Jurkat, Clone E6-1 (cell line): ENCODE measurements at regions not wholly inside any gene's neighbourhood (a gene's known extent, or its start where the extent isn't known, plus 50 kb on each side); places are given as distances from the start of the nearest gene placed in this dataset.
A peak's percentile ranks its signal among the peaks of the same experiment; 100 is the strongest.

Experiments used
- DNase-seq: peaks from one replicate; pipeline ENCODE4 v3.0.0-alpha.2; 2011; ENCODE audit warnings: low read depth, low spot score
- H3K4me3 ChIP-seq: 2 replicates; pipeline ENCODE4 v1.5.1; 2011; ENCODE audit warnings: mild to moderate bottlenecking, low read length, control low read depth, moderate library complexity

DNA sequence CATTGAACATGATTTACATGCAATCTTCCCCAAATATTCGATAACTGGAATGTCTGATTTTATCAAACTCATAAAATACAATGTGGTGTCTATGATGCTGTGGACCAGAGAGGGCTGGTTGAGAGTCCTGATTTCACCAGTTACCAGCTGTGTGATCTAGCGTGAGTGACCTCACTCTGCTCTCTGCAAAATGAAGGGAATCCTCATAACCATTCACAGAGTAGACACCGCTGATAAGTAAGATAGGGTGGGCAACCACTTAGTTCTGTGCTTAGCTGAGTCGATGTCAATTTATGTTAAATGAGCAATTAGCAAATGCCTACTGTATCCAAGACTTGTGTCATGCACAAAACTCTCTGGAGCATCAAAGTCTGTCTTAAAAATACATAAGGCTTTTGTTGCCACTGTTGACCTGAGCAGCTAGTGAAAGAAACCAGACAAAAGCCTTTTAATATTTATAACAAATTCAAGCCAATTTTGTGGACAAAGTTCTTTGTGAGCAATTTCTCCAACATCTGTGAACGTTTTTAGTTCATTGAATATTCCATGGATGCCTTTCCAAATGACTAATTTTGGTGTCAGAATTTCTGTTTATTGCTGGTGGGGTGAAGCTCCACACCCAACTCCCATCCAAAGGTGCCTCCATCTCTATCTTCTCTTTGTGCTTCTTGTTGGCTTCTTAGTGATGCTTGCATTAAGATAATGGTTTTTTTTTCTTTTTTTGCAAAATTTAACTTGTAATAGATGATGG is 314.2 kb downstream of the ADRA2A start:
- no peak overlapping the region for H3K4me3 ChIP-seq
- DNase-seq = no peak

DNA sequence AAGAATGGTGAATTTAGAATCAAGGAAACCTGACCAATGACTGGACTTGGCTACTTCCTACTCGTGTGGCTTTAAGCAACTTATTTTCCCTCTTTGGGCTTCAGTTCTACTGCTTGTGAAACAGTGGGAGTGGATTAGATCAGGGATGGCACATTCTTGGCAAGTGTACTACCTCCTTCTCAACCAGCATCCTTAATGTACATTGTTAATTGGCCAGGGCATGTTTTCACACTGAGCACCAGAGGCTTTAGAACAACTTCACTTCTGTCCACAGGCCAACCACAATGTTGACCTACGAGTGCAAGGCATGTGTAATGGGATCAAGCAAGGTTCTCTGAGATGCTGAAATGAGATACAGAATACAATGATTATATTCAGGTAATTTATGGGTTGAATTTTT is 315.3 kb downstream of the ADRA2A start:
- H3K4me3 ChIP-seq = no peak overlapping the region
- no peak for DNase-seq

DNA sequence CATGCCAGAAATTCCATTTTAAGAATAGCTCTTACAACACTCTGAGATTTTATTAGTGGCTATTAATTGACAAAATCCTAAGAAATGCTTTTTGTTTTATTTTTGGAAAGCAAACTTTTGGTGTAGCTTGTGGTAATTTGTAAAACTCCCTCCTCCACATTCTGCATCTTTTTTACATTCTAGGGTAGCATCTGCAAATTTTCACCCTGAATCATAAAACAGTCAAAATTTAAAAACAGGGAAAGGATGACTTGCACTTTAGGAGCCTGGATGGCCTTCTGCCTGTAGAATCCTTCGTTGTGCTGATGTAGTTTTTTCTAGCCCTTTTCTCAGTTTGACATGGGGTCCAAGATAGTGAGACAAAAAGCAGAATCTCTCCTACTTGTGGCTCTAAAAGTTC is 316.1 kb downstream of the ADRA2A start:
- DNase-seq = no peak
- H3K4me3 ChIP-seq = no peak overlapping the region

DNA sequence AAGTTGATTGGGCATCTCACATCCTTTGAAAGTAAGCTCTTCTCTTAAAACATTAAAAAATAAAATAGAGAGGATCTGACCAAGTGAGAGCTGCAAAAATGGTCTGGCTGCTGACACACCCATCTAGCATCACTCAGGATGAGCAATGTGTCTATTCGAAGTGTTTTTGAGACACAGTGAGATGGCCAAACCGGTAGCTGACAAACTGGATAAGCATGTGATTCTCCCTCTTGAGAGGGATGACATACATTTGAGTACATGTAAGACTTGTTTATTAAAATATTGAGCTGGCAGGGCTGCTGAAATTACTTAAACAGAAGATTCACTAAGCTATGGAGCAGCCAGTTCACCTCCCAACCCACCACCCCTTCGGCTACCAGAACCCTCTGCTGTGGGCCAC is 333.9 kb downstream of the ADRA2A start:
- H3K4me3 ChIP-seq = no peak overlapping the region
- no peak for DNase-seq

DNA sequence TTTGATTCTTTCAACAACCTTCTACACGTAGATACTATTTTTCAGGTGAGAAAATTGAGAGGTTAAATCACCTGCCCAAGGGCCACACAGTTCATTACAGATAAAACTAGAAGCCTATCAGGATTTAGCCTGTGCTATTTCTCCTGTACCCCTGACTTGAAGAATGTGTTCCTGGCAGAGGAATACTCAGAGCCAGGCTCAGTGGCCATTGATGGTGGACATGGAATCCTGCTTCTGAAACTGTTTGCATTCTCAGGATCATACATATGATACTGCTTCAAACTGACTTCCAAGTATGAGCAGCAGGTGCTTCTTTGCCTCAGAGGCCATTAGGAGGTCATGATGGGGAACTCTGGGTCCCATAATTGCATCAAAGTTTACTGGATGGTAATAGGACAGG is 348.6 kb downstream of the ADRA2A start:
- DNase-seq = no peak
- no peak overlapping the region for H3K4me3 ChIP-seq

DNA sequence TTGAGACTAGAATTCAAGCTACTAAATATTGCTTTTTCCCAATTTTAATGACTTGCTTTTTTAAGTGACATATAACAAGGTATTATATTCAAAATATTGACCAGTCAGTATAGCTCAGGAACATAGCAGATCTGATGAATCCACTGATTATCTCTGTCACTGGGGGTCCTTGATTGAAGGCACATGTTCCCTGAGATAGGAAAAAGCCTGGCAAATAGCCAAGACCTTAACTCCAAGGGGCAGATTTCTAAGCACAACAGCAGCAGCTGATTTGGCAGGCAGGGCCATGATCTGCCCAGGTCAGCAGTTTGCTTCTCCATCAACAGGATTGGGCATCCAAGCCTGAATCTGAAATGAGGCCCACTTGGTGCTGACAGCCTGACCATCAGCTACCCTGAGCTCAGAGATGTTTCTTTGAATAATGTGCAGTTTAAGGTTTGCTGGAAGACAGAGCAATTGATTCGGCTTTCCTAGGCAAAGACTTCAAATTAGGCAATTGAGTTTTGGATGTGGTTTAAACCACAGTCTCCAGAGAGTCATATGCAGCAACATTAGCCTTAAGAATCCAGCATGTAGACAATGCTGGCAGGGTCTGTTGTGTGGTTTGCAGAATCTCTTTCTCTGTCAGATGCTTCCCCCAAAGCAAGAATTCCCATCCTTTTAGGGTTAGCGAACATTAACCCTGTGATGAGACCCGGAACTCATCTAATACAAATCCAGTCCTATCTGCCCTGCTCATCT is 352.6 kb downstream of the ADRA2A start:
- peak; percentile 2 for DNase-seq
- H3K4me3 ChIP-seq = no peak overlapping the region

DNA sequence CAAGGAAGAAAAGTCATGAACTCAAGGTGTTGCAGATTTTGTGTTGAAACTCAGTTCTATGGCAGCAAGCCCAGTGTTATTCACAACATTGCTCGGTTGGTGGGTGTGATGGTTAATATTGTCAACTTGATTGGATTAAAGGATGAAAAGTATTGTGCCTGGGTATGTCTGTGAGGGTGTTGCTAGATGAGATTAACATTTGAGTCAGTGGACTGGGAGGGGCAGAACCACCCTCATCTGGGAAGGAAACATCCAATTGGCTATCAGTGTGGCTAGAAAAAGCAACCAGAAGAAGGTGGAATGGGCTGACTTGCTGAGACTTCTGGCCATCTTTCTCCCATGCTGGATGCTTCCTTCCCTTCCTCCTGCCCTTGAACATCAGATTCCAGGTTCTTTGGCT is 353.2 kb downstream of the ADRA2A start:
- H3K4me3 ChIP-seq = no peak overlapping the region
- DNase-seq = no peak

DNA sequence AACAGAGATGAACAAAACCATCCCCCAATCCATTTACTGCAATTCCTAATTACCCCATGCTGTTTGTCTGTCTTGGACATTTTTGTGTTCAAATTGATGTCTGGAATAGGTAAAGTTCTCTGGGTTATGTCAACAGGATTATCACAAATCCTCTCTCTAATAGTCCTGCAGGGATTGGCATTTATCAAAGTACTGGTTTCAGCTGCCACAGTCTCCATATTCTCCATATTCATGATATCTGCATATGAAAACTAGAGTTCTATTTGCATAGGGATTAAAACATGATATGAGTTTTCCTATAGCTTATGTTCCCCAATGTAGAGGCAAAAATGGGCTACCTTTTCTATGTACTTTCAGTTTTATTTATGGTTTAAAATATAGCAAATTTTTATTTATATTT is 355.8 kb downstream of the ADRA2A start:
- no peak overlapping the region for H3K4me3 ChIP-seq
- DNase-seq = no peak

DNA sequence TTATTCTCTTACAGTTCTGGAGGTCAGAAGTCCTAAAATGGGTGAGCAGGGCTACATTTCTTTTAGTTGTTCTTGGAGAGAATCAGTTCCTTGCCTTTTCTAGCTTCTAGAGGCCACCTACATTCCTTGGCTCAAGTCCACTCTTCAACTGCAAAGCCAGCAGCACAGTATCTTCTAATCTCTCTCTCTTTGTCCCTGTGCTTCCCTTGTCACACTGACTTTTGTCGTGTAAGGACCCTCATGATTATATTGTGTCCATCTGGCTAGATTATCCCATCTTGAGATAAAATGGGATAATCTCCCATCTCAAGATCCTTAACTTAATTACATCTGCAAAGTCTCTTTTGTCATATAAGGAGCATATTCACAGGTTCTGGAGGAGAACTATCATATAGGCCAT is 359.0 kb downstream of the ADRA2A start:
- H3K4me3 ChIP-seq = no peak overlapping the region
- no peak for DNase-seq

DNA sequence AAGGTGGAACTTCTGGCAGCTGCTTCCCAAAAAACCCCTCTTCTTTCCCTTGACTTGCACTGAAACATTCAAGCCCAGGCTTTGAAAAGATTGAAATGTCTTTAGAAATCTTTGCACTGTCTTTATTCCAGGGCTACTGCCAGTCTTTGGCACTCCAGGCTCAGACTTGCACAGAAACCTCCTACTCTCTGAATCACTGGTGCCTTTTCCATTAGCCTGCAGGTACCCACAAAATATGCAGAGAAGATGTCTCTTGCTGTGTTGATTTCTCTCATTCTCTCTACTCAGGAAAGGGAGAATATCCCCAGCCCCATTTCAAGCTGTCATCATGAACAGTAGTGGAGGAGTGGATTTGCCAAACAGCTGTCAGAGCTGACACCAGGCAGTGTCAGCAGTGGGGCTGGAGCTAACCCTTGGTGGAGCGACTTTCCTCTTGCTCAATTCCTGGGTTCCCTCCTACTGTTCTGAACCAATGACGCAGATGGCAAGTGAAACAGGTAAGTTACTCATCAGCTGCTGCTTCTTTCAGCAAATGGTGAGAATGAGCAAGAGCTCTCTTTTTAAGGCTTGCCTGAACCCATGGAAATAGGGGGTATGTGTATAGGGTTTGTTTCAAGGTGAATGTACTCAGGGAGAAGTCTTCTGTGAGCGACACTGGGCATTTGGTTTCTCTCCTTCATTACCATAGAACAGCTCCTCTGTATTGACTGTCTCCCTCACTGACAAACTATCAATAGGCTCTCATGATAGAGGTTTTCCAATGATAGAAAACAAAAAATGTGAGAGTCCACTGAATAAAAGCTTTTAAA is 362.4 kb downstream of the ADRA2A start:
- no peak for DNase-seq
- H3K4me3 ChIP-seq = no peak overlapping the region

DNA sequence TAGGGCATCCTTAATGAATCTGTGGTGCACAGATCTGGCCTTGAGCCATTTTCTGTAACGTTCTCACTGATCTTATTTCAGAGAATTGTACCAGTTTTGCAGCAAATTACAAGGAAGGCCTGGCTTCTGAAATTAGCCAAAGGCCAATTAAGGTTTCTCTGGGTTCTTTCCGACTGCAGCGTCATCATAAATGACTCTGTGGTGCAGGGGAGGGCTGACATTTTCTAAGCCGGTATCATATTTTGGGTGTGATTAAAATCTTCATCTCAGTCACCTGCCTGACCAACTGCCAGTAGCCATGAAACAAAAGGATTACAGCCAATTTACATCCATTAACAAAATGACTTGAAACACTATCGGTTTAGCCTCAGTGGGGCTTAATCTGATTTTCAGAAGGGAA is 363.7 kb downstream of the ADRA2A start:
- no peak overlapping the region for H3K4me3 ChIP-seq
- DNase-seq = no peak

DNA sequence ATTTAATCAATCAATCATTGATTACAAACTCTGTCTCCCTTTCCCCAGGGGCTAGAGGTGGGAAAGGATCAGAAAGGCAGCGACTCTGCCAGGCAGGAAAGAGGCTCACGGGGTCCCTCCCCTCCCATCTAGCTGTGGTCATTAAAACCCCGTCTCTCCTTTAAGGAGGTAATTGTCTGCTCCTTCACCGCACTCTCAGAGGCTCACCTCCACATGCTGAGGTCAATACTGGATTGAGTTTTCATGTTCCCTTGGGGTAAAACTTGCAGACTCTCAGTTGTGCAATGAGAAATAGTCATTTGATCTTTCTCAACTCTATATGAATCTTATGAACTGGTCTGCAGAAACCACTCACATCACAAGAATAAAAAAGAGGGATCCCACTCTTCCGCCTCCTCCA is 368.8 kb downstream of the ADRA2A start:
- no peak for DNase-seq
- H3K4me3 ChIP-seq = no peak overlapping the region

DNA sequence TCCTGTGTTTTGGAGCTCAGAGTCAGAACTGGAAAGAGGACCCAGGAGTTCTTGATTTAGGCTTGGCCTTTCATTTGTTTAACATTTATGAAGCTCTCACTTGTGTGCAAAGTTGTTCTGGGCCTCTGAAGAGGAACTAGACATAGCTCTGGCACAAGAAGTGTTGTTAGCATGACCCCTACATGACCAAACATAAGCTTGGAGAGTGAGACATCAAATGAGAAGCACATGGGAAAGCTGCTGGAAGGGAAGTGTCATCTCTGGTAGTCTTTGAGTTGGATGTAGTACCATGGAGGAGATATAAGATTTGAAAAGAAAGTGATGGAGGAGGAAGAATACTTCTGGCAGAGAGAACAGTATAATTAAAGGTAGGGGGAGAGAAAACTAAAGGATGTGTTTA is 370.1 kb downstream of the ADRA2A start:
- no peak overlapping the region for H3K4me3 ChIP-seq
- no peak for DNase-seq

DNA sequence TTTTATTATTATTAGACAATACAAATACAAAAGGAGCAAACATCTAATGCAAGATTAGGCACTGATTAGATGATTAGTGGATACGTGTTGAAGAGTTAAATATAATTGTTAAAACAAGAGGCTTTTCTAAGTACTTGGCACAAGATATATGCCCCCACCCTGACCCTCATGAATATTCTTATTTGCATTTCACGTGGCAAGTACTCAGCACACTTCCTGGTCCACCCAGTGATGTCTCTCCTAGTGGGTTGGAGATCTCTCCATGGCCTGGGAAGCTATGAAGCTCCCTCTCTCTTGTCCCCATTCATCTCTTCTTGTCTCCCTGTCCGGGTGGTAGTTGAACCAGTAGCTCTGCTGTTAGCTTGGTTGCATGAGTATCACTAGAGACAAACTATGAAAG is 375.3 kb downstream of the ADRA2A start:
- no peak overlapping the region for H3K4me3 ChIP-seq
- DNase-seq = no peak

DNA sequence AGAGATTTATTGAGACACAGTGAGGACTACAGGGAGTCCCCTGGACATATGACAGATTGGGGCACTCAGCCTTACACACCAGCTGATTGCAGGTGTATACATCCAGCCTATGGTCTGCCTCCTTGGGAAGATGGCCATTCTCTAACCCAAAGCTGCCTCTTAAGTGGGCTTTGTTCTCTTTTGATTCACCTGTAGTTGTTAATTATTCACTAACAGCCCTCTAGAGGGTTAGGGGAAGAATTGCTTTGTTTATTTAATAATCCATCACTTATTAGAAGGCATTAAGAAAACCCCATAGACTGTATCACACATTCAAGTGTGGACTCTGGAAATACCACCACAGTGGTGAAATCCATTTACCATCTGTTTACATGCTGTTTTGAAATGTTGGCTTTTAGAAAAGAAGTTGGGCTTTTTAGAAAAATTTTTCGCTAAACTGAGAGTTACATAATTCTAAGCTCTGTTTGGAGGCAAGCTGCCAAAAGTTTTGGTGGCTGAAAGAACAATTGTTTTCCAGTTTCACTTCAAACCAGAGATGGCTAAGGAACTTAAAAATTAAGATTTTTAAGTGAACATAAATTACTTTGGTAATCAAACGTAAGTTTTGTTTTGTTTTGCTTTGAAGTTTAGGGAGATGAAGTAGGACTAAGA is 379.1 kb downstream of the ADRA2A start:
- no peak for DNase-seq
- H3K4me3 ChIP-seq = no peak overlapping the region

DNA sequence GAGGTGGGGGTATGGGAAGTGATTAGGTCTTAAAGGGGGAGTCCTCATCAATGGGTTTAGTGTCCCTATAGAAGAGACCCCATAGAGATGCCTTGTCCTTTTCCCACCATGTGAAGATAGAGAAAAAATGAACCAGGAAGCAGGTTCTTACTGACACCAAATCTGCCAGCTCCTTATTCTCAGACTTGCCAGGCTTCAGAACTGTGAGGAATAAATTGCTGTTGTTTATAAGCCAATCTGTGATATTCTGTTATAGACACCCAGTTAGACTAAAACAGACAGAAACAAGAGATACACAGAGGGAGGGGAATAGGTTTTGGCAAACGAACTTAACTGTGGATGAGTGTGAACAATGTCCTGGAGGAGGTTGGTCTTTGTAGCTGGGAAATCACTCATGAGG is 381.4 kb downstream of the ADRA2A start:
- no peak overlapping the region for H3K4me3 ChIP-seq

DNA sequence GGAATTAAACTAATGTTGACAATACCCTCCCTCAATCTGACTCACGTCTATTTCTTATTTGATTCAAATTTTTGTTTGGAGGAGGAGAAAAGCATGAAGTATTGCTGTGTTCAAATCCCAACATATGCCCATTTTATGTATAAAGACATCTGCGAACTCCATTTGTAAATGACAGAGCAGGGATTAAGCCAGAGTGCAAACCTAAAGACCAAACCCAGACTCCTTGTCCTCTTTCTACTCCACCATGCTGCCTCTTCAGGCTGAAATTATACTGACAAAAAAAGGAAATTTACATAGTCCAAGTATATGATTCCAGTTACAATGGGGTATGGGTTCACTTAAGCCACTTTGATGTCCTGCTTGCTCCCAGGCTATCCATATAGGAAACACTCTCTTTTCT is 383.1 kb downstream of the ADRA2A start:
- DNase-seq = no peak
- no peak overlapping the region for H3K4me3 ChIP-seq

More for the DNA sequence above, 381.4 kb downstream of the ADRA2A start:
- DNase-seq = no peak

DNA sequence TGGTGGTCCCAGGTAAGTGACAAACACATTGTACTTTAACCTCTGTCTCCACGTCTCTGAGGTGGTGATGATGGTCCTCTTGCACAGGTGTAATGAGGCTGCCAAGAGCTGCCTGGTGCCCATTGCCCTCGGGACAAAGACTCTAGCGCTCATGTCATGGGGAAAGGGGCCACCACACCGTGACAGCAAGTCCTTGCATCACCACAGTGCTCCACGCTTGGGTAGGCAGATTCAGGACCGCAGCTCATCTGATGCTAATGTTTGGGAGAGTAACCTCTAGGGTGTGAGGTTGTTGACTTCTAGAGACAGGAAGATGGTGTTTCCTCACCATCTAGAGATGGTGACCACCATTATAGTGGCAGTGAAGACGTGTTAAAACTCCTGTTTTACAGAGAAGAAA is 395.6 kb downstream of the ADRA2A start:
- H3K4me3 ChIP-seq = no peak overlapping the region
- no peak for DNase-seq

DNA sequence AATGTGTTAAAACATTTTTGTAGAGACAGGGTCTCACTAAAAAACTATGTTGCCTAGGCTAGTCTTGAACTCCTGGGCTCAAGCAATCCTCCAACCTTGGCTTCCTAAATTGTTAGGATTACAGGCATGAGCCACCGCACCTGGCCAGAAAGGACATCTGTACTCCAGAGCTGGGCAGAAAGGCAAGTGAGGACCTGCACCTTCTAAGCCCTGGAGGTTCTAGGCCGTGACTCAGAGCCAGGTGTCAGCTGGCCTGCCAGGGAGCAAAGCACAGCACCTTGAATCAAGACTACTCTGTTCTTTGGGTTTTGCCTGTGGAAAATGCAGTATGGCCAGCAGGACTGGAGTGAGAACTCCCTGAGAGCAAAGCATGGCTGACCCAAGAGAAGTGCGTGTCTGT is 396.5 kb downstream of the ADRA2A start:
- DNase-seq = no peak

DNA sequence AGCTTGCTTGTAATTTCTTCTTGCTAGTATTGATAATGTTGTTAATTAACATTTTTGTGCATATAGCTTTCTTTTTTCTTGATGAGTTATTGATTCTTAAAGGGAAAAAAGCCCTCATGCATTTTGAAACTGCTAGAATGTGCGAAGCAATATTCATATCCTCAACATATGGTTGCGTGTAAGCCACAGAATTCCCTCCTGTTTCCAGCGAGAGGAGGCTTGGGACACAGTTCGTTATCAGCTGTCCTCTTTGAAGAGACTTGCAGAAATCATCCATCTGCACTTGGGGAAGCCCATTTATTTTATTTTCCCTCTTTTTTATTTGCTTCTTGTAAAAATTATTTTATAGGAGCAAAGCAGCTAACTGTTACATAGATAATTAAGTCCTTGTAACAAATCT is 398.0 kb downstream of the ADRA2A start:
- no peak for DNase-seq

More for the DNA sequence above, 396.5 kb downstream of the ADRA2A start:
- no peak overlapping the region for H3K4me3 ChIP-seq

More for the DNA sequence above, 398.0 kb downstream of the ADRA2A start:
- H3K4me3 ChIP-seq = no peak overlapping the region
